GM12875 (cell line): ENCODE measurements at regions not wholly inside any gene's neighbourhood (a gene's known extent, or its start where the extent isn't known, plus 50 kb on each side); places are given as distances from the start of the nearest gene placed in this dataset.

Experiments used
- H3K4me3 ChIP-seq: one replicate; pipeline ENCODE4 v1.5.1; 2011; ENCODE audit warnings: low read depth, low read length, control low read depth
- CTCF ChIP-seq: IDR thresholded peaks from 2 replicates; pipeline ENCODE4 v1.5.1; 2011; ENCODE audit warnings: low read depth, mild to moderate bottlenecking, control low read depth, inconsistent platforms, low read length, moderate library complexity, borderline replicate concordance; ENCODE audit not compliant: insufficient read depth

- no peak for TF ChIP-seq CTCF
- no peak overlapping the region for H3K4me3 ChIP-seq
These were observed 425.3 kb downstream of the ZNF521 start for GRCh38 chr18:24926649-24927048.

- TF ChIP-seq CTCF: no peak
- H3K4me3 ChIP-seq: no peak overlapping the region
These were observed 423.6 kb downstream of the ZNF521 start for GRCh38 chr18:24928301-24928878.

- H3K4me3 ChIP-seq: no peak overlapping the region
- TF ChIP-seq CTCF: no peak
These were observed 421.5 kb downstream of the ZNF521 start for GRCh38 chr18:24930478-24930877.

- TF ChIP-seq CTCF: no peak
- no peak overlapping the region for H3K4me3 ChIP-seq
These were observed 421.0 kb downstream of the ZNF521 start for GRCh38 chr18:24930971-24931370.

- no peak overlapping the region for H3K4me3 ChIP-seq
- TF ChIP-seq CTCF: no peak
These were observed 418.6 kb downstream of the ZNF521 start for GRCh38 chr18:24933345-24933744.

GRCh38 chr18:24934258-24934932 lies 417.6 kb downstream of the ZNF521 start:
- no peak for TF ChIP-seq CTCF
- no peak overlapping the region for H3K4me3 ChIP-seq

GRCh38 chr18:24935008-24935407 lies 417.0 kb downstream of the ZNF521 start:
- no peak for TF ChIP-seq CTCF
- H3K4me3 ChIP-seq: no peak overlapping the region
